ENCODE measurements at regions not wholly inside any gene's neighbourhood (a gene's known extent, or its start where the extent isn't known, plus 50 kb on each side); places are given as distances from the start of the nearest gene placed in this dataset.

DNA sequence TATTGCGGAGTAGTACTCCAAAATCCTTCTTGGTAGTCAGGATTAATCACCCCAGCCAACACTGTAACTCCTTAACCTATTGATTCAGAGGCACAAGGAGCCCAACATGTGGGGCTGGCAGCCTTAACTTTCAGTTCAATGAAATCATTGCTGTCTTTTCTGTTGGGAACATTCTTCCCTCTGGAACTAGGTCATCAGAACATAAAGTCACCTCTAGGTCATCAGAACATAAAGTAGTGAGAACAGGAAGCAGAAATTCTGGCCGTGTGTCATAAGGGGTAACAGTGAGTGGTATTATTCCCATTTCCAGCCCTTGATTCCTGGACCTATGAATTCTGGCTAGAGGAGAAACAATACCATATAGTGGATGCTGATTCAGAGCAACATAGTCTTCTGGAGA, 71.5 kb upstream of the TNIK start (continued):
- no peak for TF ChIP-seq ZFP90 (CRISPR knock-in tag; IDR thresholded peaks at IDR 0.05; ENCODE audit: borderline replicate concordance)

- POLR2A ChIA-PET = no interaction called here
These were observed 67.9 kb upstream of the TNIK start for GRCh38 chr3:171528102-171528501.

GRCh38 chr3:171526869-171527268, 66.7 kb upstream of the TNIK start:
- FAIRE-seq (peak; percentile 4), DNase-seq (ENCODE audit: low spot score) (peak; percentile 28), ATAC-seq (peak; percentile 59)
- Histone ChIP-seq H3K9ac (ENCODE audit: insufficient read depth, low read depth, low read length) (no peak overlapping the region), H3K4me2 (ENCODE audit: low read depth, low read length) (no peak overlapping the region), H3K36me3 (replicated peaks in 1 of 2; ENCODE audit: control insufficient read depth in 1 of 2, insufficient read depth in 2 of 2, low read length in 2 of 2) (no peaks in the 10 kb centered on the region), H3K79me2 (ENCODE audit: insufficient read depth, low read length) (no peaks in the 10 kb centered on the region), H2AFZ (ENCODE audit: low read length) (no peak overlapping the region), H3K9me3 (ENCODE audit: low read length) (no peaks in the 10 kb centered on the region), H3K4me1 (ENCODE audit: insufficient read depth, low read length) (peaks cover 5% of the 10 kb centered on the region; the same call in 1 of the 2 replicates), H3K27ac (ENCODE audit: extremely low read length, insufficient read depth, low read length) (no peak overlapping the region), H4K20me1 (ENCODE audit: insufficient read depth, low read length) (no peaks in the 10 kb centered on the region), H3K27me3 (ENCODE audit: control insufficient read depth in 1 of 2, insufficient read depth in 2 of 2, low read length in 2 of 2) (no peaks in the 10 kb centered on the region), H3K4me3 (replicated peaks in 1 of 3; ENCODE audit: insufficient read depth in 1 of 3, low read depth in 2 of 3, low read length in 3 of 3) (no peak overlapping the region)
- CTCF ChIA-PET (ENCODE audit: low intra/inter-chr PET ratio, low total read pairs) = no interaction called here
- no TSS peak for BruUV-seq (replicated peaks)
- 2% methylated on average over 1 of the region's 1 CpG for WGBS (ENCODE audit: low lambda C conversion rate)
- intact Hi-C loops (cut with micrococcal nuclease; ENCODE audit: unreplicated experiment) = no loop called here
- POLR2A ChIA-PET = no interaction called here
- in situ Hi-C loops (cut with HindIII; ENCODE audit: extremely low pct_ligation_motif_present, low pct_unique_long_range_greater_than_20kb) = no loop called here
- TF ChIP-seq ZNF530 (CRISPR knock-in tag; IDR thresholded peaks at IDR 0.05; ENCODE audit: low read depth) (no peak), FOXA1 (IDR thresholded peaks at IDR 0.05) (no peak), FOXA1 (CRISPR knock-in tag; IDR thresholded peaks at IDR 0.05) (peak; percentile 47; the same call in 1 of the 2 replicates), CEBPG (CRISPR knock-in tag; IDR thresholded peaks at IDR 0.05) (peak; percentile 50; the same call in 1 of the 2 replicates), ISX (CRISPR knock-in tag; conservative IDR thresholded peaks at IDR 0.05) (no peak), HIVEP1 (CRISPR knock-in tag; IDR thresholded peaks at IDR 0.05) (no peak), E2F2 (CRISPR knock-in tag; IDR thresholded peaks at IDR 0.05; ENCODE audit: borderline replicate concordance) (no peak), ZNF460 (CRISPR knock-in tag; IDR thresholded peaks at IDR 0.05; ENCODE audit: borderline replicate concordance) (no peak), ZNF446 (CRISPR knock-in tag; IDR thresholded peaks at IDR 0.05) (no peak), ZNF510 (CRISPR knock-in tag; IDR thresholded peaks at IDR 0.05; ENCODE audit: low read depth) (no peak), ZUFSP (CRISPR knock-in tag; IDR thresholded peaks at IDR 0.05; ENCODE audit: borderline replicate concordance) (no peak), NFKB2 (CRISPR knock-in tag; IDR thresholded peaks at IDR 0.05; ENCODE audit: borderline replicate concordance) (no peak), BCL6 (CRISPR knock-in tag; IDR thresholded peaks at IDR 0.05) (peak; percentile 52), SMAD9 (CRISPR knock-in tag; IDR thresholded peaks at IDR 0.05) (no peak)

More at GRCh38 chr3:171528102-171528501, 67.9 kb upstream of the TNIK start:
- WGBS (ENCODE audit: low lambda C conversion rate) = 56% methylated on average over 2 of the region's 2 CpGs
- FAIRE-seq (no peak), ATAC-seq (no peak), DNase-seq (ENCODE audit: low spot score) (no peak)
- no peak overlapping the region for H2AFZ ChIP-seq (ENCODE audit: low read length)
- H3K4me1 ChIP-seq (ENCODE audit: insufficient read depth, low read length) = peaks cover 5% of the 10 kb centered on the region; the same call in 1 of the 2 replicates
- H3K27ac ChIP-seq (ENCODE audit: extremely low read length, insufficient read depth, low read length) = no peak overlapping the region
- H3K79me2 ChIP-seq (ENCODE audit: insufficient read depth, low read length) = no peaks in the 10 kb centered on the region
- no peak overlapping the region for H3K9ac ChIP-seq (ENCODE audit: insufficient read depth, low read depth, low read length)
- no peak overlapping the region for H3K4me2 ChIP-seq (ENCODE audit: low read depth, low read length)
- BruUV-seq (replicated peaks) = no TSS peak
- intact Hi-C loops (cut with micrococcal nuclease; ENCODE audit: unreplicated experiment) = no loop called here
- in situ Hi-C loops (cut with HindIII; ENCODE audit: extremely low pct_ligation_motif_present, low pct_unique_long_range_greater_than_20kb) = no loop called here
- H3K9me3 ChIP-seq (ENCODE audit: low read length) = no peaks in the 10 kb centered on the region
- TF ChIP-seq ZNF782 (CRISPR knock-in tag; IDR thresholded peaks at IDR 0.05; ENCODE audit: borderline replicate concordance) (no peak), CEBPB (IDR thresholded peaks at IDR 0.05; ENCODE audit: borderline replicate concordance, low read depth, low read length) (0 out of 2 replicates have a peak, but pooled peaks have one; percentile 3), PHF5A (CRISPR knock-in tag; IDR thresholded peaks at IDR 0.05; ENCODE audit: low read depth, unreplicated experiment) (no peak)
- H4K20me1 ChIP-seq (ENCODE audit: insufficient read depth, low read length) = no peaks in the 10 kb centered on the region
- H3K36me3 ChIP-seq (replicated peaks in 1 of 2; ENCODE audit: control insufficient read depth in 1 of 2, insufficient read depth in 2 of 2, low read length in 2 of 2) = no peaks in the 10 kb centered on the region
- no peaks in the 10 kb centered on the region for H3K27me3 ChIP-seq (ENCODE audit: control insufficient read depth in 1 of 2, insufficient read depth in 2 of 2, low read length in 2 of 2)
- no peak overlapping the region for H3K4me3 ChIP-seq (replicated peaks in 1 of 3; ENCODE audit: insufficient read depth in 1 of 3, low read depth in 2 of 3, low read length in 3 of 3)
- CTCF ChIA-PET (ENCODE audit: low intra/inter-chr PET ratio, low total read pairs) = no interaction called here

Data from HepG2 (cell line).